Small intestine (tissue), 7 donors: ENCODE measurements at regions not wholly inside any gene's neighbourhood (a gene's known extent, or its start where the extent isn't known, plus 50 kb on each side); places are given as distances from the start of the nearest gene placed in this dataset.

Experiments
- DNase-seq, 2 donors: peaks; one replicate each; pipeline versions ENCODE4 v3.0.0 to v3.0.0-alpha.2; 2013
- FAIRE-seq: peaks from 2 replicates; lab custom pipeline; 2012; peaks lifted over from hg19 to GRCh38; lab: Jason Lieb, UNC
- H3K27ac ChIP-seq, 3 donors: one replicate each; pipeline ENCODE4 v1.5.1; 2013; ENCODE audit warnings: low read length in 2 of 3, mild to moderate bottlenecking in 2 of 3, control low read depth in 1 of 3, inconsistent platforms in 1 of 3, low read depth in 1 of 3, moderate library complexity in 1 of 3
- H3K27me3 ChIP-seq, 3 donors: one replicate each; pipeline ENCODE4 v1.6.1; 2013; ENCODE audit warnings: low read length in 3 of 3, inconsistent platforms in 1 of 3; ENCODE audit not compliant: control insufficient read depth in 3 of 3, insufficient read depth in 3 of 3
- H3K36me3 ChIP-seq, 3 donors: one replicate each; pipeline ENCODE4 v1.6.1; 2013; ENCODE audit warnings: low read length in 3 of 3, inconsistent platforms in 1 of 3, low read depth in 1 of 3, mild to moderate bottlenecking in 1 of 3, moderate library complexity in 1 of 3; ENCODE audit not compliant: control insufficient read depth in 3 of 3, insufficient read depth in 2 of 3
- H3K4me1 ChIP-seq, 3 donors: one replicate each; pipeline ENCODE4 v1.6.1; 2013; ENCODE audit warnings: low read length in 2 of 3, inconsistent platforms in 1 of 3, low read depth in 1 of 3, mild to moderate bottlenecking in 1 of 3, moderate library complexity in 1 of 3; ENCODE audit not compliant: control insufficient read depth in 3 of 3, insufficient read depth in 2 of 3
- H3K4me3 ChIP-seq, 3 donors: one replicate each; pipeline ENCODE4 v1.5.1; 2013; ENCODE audit warnings: low read length in 3 of 3, control low read depth in 1 of 3, inconsistent platforms in 1 of 3, low read depth in 1 of 3, mild to moderate bottlenecking in 1 of 3, moderate library complexity in 1 of 3
- H3K9me3 ChIP-seq, 2 donors: one replicate each; pipeline ENCODE4 v1.6.1; 2013; ENCODE audit warnings: low read depth in 1 of 2, low read length in 1 of 2; ENCODE audit not compliant: control insufficient read depth in 2 of 2, insufficient read depth in 1 of 2
- WGBS, 3 donors: extraction: QIAGEN DNeasy Blood & Tissue Kit; methylation state at CpG; one replicate each; pipeline ENCODE4 v1.1.7; 2013; 5-methylcytosine and 5-hydroxymethylcytosine counted together
- donor health status: healthy with polysubstance abuse.
- donor health status: control.
- donor health status: control.
- donor health status: Bipolar disorder and iron deficiency.
- donor health status: healthy.

DNA sequence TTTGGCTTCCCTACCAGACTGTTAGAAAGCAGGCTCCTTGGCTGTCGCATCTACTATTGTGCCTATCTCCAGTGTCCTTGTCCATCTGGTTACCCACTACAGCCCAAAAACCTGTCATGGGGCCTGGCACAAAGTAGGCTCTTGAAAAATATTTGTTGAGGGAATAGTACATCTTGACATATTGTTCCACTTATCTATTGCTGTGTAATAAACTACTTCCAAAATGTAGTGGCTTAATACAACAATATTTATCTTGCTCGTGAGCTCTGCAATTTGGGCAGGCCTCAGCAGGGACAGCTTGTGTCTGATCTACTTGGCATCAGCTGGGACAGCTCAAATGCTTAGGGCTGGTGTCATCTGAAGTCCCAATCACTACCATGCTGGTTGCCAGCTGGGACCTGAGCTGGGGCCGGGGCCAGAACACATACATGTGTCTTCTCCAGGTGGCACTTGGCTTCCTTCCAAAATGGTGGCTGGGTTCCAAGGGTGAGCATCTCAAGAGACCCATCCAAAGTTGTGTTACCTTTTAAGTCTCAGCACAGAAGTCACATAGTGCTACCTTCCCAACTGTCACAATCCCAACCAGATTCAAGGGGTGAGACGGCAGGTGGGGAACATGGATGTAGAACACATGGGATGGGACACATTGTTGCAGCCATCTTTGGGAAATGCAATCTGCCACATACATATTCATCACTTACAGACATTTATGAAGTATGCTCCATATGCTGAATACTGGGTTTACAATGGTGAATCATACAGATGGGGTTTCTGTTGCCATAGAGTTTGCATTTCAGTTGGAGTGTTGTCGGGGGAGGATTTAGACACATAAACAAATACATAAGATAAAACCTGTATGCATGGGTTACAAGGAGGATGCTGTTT is 134.2 kb downstream of the FOXI3 start:
- no peaks in the 10 kb centered on the region for H3K36me3 ChIP-seq
- H3K9me3 ChIP-seq, result no peaks in the 10 kb centered on the region
- DNase-seq, result no peak
- H3K27me3 ChIP-seq, result no peaks in the 10 kb centered on the region
- H3K4me3 ChIP-seq, result no peak overlapping the region
- FAIRE-seq, result no peak
- WGBS, 3 donors, result 84 to 88% (median 85%) methylated on average over 5 of the region's 5 CpGs
- no peaks in the 10 kb centered on the region for H3K4me1 ChIP-seq
- H3K27ac ChIP-seq, result no peak overlapping the region

DNA sequence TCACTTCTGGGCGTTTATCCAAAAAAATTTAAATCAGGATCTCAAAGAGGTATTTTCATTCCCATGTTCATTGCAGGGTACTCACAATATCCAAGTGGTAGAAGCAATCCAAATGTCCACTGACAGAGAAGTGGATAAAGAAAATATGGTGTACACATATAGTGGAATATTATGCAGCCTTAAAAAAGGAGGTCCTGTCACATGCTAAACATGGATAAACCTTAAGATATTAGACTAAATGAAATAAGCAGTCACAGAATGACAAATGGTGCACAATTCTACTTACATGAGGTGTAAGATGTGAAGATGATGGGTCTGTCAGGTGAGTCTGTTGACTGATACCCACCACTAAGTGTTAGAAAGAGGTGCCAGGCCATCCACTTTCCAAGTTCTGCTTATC is 140.6 kb downstream of the THNSL2 start:
- Histone ChIP-seq H3K4me3 (no peak overlapping the region), H3K27me3 (no peaks in the 10 kb centered on the region), H3K36me3 (no peaks in the 10 kb centered on the region), H3K9me3 (peaks cover 0 to 7% of the 10 kb centered on the region in 2 donors), H3K4me1 (no peaks in the 10 kb centered on the region), H3K27ac (no peak overlapping the region)
- DNase-seq (no peak), FAIRE-seq (no peak)
- WGBS, 3 donors, result 79 to 91% (median 81%) methylated on average over 1 of the region's 1 CpG

DNA sequence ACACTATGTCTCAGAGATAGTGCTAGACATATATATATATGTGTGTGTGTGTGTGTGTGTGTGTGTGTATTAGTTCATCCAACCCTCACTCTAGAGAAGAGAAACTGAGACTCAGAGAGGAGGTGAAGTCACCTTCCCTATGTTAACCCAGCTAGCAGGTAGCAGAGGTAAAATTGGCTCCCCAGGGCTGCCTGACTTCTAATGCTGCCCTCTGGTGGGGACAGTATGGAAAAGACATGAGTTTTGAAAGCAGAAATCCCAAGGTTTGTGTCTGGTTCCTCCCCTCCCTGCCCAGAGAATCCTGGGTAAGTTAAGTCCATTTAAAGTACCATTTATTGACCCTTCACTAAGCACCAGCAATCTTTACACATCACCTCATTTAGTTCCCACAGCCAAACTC is 137.7 kb downstream of the THNSL2 start:
- peaks cover 0 to 8% of the 10 kb centered on the region in 2 donors for H3K9me3 ChIP-seq
- H3K4me1 ChIP-seq, result no peaks in the 10 kb centered on the region
- no peaks in the 10 kb centered on the region for H3K36me3 ChIP-seq
- no peak overlapping the region for H3K27ac ChIP-seq
- peak; percentile 5 to 25 for DNase-seq
- no peak for FAIRE-seq
- H3K4me3 ChIP-seq, result no peak overlapping the region
- H3K27me3 ChIP-seq, result no peaks in the 10 kb centered on the region

DNA sequence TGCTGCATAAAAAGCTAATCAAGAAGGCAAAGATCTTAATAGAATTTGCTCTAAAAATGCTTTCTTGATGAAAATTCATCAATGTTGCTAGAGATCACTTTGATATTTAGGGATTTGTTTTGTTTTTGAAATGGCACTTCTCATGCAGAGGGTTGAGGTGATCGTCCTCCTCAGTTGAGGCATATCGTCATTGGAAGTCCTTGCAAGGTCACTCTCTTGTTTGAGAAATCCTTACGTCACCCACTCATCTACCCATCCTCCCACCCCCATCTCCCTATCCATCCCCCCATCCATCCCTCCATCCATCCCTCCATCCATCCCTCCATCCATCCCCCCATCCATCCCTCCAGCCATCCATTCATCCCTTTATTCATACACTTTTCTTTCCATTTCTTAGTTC is 133.7 kb downstream of the THNSL2 start:
- no peak for DNase-seq
- no peak for FAIRE-seq
- 88 to 93% (median 92%) methylated on average over 3 of the region's 3 CpGs for WGBS, 3 donors

DNA sequence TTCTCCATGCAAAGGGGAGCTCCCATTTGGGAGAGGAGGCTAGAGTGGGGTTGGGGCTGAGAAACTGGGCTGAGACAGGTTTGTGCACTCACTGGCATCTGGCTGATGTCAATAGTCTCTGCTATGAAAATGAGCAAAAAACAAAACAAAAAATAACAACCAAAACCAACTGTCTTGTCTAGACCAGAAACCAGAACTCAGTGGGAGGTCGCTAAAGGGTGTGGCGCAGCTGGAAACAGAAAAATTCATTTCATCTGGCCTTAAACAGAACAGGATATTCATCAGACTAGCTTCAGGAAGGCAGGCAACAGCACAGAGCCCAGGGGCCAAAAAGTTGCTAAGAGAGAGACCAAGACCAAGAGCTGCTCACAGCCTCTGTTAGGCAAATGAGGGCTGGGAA is 126.1 kb downstream of the THNSL2 start:
- DNase-seq (no peak), FAIRE-seq (no peak)
- Histone ChIP-seq H3K4me3 (no peak overlapping the region), H3K9me3 (no peaks in the 10 kb centered on the region), H3K27ac (no peak overlapping the region), H3K27me3 (peaks cover 0 to 2% (median 0%) of the 10 kb centered on the region in 3 donors), H3K36me3 (no peaks in the 10 kb centered on the region), H3K4me1 (no peaks in the 10 kb centered on the region)
- WGBS, 3 donors, result 88 to 94% (median 88%) methylated on average over 2 of the region's 2 CpGs

More for the DNA sequence above, 133.7 kb downstream of the THNSL2 start:
- Histone ChIP-seq H3K4me1 (no peaks in the 10 kb centered on the region), H3K9me3 (peaks cover 0 to 2% of the 10 kb centered on the region in 2 donors), H3K27me3 (no peaks in the 10 kb centered on the region), H3K36me3 (no peaks in the 10 kb centered on the region), H3K4me3 (no peak overlapping the region), H3K27ac (no peak overlapping the region)

DNA sequence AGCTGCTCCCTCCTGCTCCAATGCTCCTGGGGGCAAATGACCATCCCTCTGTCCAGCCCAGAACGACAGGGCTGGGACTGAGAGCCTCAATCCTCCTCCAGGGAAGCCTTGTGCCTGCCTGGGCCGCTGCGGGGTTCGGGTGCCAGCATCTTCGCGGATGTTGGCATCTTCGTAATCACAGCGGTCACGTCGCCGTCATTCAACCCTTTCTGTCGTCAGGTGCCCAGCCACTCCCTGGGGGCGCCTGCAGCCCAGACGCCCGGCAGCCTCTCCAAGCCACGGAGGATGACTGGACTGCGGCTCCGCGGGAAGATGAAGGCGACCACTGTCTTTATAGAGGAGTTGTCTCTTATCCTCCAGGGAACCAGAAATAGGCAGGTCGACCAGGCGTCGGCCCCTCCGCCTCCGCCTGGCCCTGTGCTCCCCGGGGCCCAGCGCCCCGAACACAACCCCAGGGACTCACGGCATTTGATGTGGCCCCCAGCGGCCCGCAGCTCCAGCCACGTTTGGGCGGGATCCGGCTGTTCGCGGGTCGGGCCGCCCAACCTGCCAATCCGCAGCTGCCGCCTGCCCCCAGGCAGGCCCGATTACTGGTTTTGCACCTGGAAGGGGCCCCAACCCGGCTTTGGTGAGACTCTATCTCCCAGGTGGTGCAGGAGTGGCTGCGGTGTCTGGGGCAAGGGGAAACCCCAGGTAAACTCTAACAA is 113.9 kb downstream of the THNSL2 start:
- FAIRE-seq (no peak), DNase-seq (no peak)
- Histone ChIP-seq H3K27ac (no peak overlapping the region), H3K4me1 (no peaks in the 10 kb centered on the region), H3K36me3 (no peaks in the 10 kb centered on the region), H3K4me3 (no peak overlapping the region), H3K27me3 (peaks cover 0 to 24% (median 12%) of the 10 kb centered on the region in 3 donors), H3K9me3 (no peaks in the 10 kb centered on the region)
- 36 to 39% (median 38%) methylated on average over 42 to 43 of the region's 43 CpGs for WGBS, 3 donors

DNA sequence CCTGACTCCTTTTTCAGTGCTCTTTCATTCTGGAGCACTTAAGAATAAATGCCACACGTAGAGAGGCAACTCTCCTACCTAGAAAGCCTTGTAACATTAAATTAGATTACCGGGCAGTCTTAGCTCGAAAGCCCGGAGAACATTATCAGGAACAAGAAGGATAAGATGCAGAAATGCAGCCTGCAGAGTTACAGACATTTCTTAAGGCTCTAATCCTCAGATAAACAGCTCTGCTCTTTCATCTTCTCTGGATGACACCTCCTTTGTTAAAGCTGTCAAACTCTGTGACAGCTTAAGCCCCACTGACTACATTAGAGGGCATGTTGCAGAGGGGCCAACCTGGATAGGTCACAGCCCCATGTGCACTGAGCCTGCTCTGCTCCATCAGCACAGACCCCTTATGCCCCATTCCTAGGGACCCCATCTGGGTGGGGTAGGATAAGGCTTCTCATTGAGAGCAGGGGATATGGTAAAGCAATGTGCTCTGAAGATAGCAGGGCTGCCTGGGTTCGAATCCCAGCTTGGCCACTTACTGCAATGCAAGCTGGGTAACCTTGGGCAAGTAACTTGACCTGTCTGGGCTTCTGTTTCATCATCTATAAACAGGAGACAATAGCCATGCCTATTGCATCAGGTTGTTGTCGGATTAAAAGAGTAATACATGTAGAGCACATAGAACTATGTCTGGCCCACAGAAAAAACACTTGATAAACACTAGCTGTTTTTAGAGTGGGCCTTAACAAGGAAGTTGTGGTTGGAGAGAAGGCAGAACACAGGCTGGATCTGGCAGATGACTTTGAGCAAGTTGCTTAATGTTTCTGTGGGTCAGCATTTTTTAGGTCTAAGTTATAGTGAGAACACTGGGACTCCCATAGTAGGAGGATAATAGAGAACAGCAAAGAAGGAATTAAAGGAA is 111.4 kb downstream of the THNSL2 start:
- H3K27ac ChIP-seq, result no peak overlapping the region
- no peaks in the 10 kb centered on the region for H3K9me3 ChIP-seq
- no peaks in the 10 kb centered on the region for H3K36me3 ChIP-seq
- DNase-seq (no peak), FAIRE-seq (no peak)
- WGBS, 3 donors, result 38 to 52% (median 46%) methylated on average over 6 of the region's 6 CpGs
- H3K27me3 ChIP-seq, result peaks cover 0 to 24% (median 12%) of the 10 kb centered on the region in 3 donors
- no peak overlapping the region for H3K4me3 ChIP-seq
- H3K4me1 ChIP-seq, result no peaks in the 10 kb centered on the region

DNA sequence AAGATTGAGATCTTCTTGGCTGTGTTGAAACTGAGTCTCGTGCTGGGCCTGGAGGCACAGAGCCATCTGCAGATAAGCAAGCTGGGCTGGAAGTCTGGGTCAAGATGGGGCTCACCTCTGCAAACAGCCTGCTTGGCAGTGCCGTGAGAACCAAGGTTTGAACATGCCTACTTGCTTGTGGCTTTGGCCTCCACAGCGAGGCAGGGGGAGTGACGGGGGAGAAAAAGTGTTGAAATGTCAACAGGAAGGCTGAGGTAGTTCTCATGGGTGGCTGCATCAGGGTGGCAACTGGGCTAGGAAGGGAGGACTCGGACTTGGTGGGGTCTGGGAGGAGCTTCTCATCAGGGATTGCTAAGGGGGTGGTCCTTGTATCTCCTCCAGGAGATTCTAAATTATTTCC is 99.7 kb downstream of the THNSL2 start:
- DNase-seq (no peak), FAIRE-seq (no peak)
- Histone ChIP-seq H3K36me3 (no peaks in the 10 kb centered on the region), H3K27ac (no peak overlapping the region), H3K4me1 (no peaks in the 10 kb centered on the region), H3K27me3 (no peaks in the 10 kb centered on the region), H3K9me3 (peaks cover 0 to 6% of the 10 kb centered on the region in 2 donors), H3K4me3 (no peak overlapping the region)
- 71 to 82% (median 73%) methylated on average over 5 of the region's 5 CpGs for WGBS, 3 donors
